Pancreas (tissue), 10 donors: ENCODE measurements at regions not wholly inside any gene's neighbourhood (a gene's known extent, or its start where the extent isn't known, plus 50 kb on each side); places are given as distances from the start of the nearest gene placed in this dataset.

Source experiments
- ATAC-seq, 4 donors: fragments of 200-7000 bp; cut with Tn5 transposase; one replicate each; pipeline versions ENCODE4 v1.8.0 to v1.9.1; 2020; ENCODE audit warnings: mild to moderate bottlenecking in 4 of 4, moderate library complexity in 4 of 4
- DNase-seq, 6 donors: peaks; one replicate each; pipeline ENCODE4 v3.0.0-alpha.2; 2020
- FAIRE-seq: peaks from 2 replicates; lab custom pipeline; 2012; peaks lifted over from hg19 to GRCh38; lab: Jason Lieb, UNC
- H3K27ac ChIP-seq, 4 donors: fragments of 200-600 bp; sonication (generic); 1 replicate in 3 of 4; 2 replicates in 1 of 4; pipeline versions ENCODE4 v1.5.0 to v1.8.0; 2020
- H3K27me3 ChIP-seq, 4 donors: fragments of 200-600 bp; one replicate each; pipeline ENCODE4 v1.8.0; 2021
- H3K36me3 ChIP-seq, 3 donors: fragments of 200-600 bp; sonication (generic) in 1 of 3; one replicate each; pipeline versions ENCODE4 v1.5.0 to v1.8.0; 2020 to 2021
- H3K4me1 ChIP-seq, 3 donors: fragments of 200-600 bp; one replicate each; pipeline ENCODE4 v1.8.0; 2021
- H3K4me3 ChIP-seq, 4 donors: fragments of 200-600 bp; sonication (generic) in 2 of 4; one replicate each; pipeline versions ENCODE4 v1.5.0 to v1.8.0; 2020 to 2021
- H3K9me3 ChIP-seq, 4 donors: fragments of 200-600 bp; one replicate each; pipeline ENCODE4 v1.8.0; 2021
- CTCF ChIP-seq, 4 donors: fragments of 200-600 bp; sonication (generic) in 3 of 4; IDR thresholded peaks; one replicate each; pipeline versions ENCODE4 v1.5.0 to v1.8.0; 2021; ENCODE audit warnings: antibody characterized with exemption in 4 of 4
- WGBS, 2 donors: extraction: QIAGEN DNeasy Blood & Tissue Kit; methylation state at CpG; one replicate each; pipeline ENCODE4 v1.1.7; 2013; 5-methylcytosine and 5-hydroxymethylcytosine counted together
- intact Hi-C, 3 donors: fragments of 100-400 bp; cut with DNase I; formaldehyde crosslinking; loops; one replicate each; pipeline versions ENCODE4 v1.11.1 to v1.14.2; 2022
- donor health status: healthy with polysubstance abuse.
- donor health status: DM: no; HTN: no; CAD: no; lungs with moderate emphysema.
- donor health status: DM: no; HTN: no; CAD: no.
- donor health status: control.
- donor health status: control.
- donor health status: Bipolar disorder and iron deficiency.
- donor health status: DM: yes; HTN: yes; CAD: no.
- donor health status: DM: no; HTN: no; CAD: no.
- donor health status: DM: no; HTN: no; CAD: no.
- donor health status: DM: yes; HTN: yes; CAD: no.

DNA sequence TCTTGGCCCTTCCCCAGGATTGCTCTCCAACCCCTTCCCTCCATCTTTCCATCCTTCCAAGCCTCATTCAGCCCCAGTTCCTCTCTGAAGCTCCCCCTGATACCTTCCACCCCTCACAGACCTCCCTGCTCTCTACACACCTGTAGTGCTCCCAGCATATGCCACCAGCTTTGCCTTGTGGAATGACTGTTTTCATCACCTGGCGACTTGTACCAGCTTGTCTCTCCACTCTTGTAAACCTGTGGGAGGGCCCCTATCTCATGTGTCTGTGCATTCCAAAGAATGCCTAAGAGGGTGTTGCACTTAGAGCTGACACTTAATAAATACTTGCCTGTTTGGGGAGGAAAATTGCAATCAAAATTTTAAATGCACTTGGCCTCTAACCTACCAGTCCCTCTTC lies 198.7 kb downstream of the BCL11A start:
- H3K4me1 ChIP-seq: no peaks in the 10 kb centered on the region
- intact Hi-C loops: no loop called here
- no peak for FAIRE-seq
- H3K4me3 ChIP-seq: no peak overlapping the region
- DNase-seq: no peak
- no peak for TF ChIP-seq CTCF (IDR thresholded peaks at IDR 0.05)
- H3K27ac ChIP-seq: no peak overlapping the region
- 33 to 36% methylated on average over 1 of the region's 1 CpG for WGBS, 2 donors
- no peaks in the 10 kb centered on the region for H3K27me3 ChIP-seq
- no peaks in the 10 kb centered on the region for H3K9me3 ChIP-seq
- H3K36me3 ChIP-seq: no peaks in the 10 kb centered on the region
- ATAC-seq: peak in 1 of 4 donors; percentile 28

DNA sequence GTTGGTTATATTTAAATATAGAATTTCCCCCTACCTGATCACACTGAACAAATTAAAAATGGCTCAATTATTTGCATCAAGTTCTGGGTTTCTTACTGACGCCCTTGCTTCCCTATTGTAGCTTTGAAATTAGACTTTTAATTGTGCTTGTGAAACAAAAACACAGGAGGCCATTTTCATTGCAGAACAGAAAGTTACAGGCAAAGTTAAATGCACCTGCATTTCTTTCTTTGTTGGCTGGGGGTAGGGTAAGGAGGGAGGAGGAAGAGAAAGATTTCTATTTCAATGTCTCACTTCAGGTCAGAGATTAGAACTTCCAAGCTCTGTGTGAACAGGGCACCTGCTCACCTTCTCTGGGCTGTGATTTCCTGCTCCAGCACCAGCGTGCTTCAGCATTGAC lies 199.6 kb downstream of the BCL11A start:
- H3K4me1 ChIP-seq: no peaks in the 10 kb centered on the region
- no peaks in the 10 kb centered on the region for H3K9me3 ChIP-seq
- WGBS, 2 donors: 52 to 59% methylated on average over 2 of the region's 2 CpGs
- TF ChIP-seq CTCF (IDR thresholded peaks at IDR 0.05): no peak
- ATAC-seq (peak in 3 of 4 donors; percentile 39 to 56 (median 51)), FAIRE-seq (no peak), DNase-seq (no peak)
- no peaks in the 10 kb centered on the region for H3K36me3 ChIP-seq
- intact Hi-C loops: no loop called here
- H3K27ac ChIP-seq: no peak overlapping the region
- no peaks in the 10 kb centered on the region for H3K27me3 ChIP-seq
- no peak overlapping the region for H3K4me3 ChIP-seq

DNA sequence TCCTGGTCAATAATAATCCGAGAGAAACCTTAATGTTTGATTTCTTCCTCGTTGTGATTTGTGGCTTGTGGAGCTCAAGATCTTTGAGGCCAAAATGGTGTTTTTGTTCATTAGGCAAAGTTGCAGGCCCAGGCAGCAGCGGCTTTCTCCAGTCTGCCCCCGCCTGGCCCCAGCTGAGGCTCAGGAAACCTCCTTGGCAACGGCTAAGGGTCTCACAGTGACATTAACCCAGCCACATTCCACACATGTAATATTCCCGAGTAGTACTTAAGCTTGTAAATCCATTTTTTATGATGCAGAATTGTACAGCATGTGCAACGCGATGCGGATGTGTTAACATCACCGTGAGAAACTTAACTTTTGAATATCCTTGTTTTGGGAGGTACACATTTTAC lies 200.1 kb downstream of the BCL11A start:
- intact Hi-C loops: no loop called here
- no peak for DNase-seq
- Histone ChIP-seq H3K9me3 (no peaks in the 10 kb centered on the region), H3K36me3 (no peaks in the 10 kb centered on the region), H3K4me1 (no peaks in the 10 kb centered on the region), H3K4me3 (no peak overlapping the region), H3K27me3 (no peaks in the 10 kb centered on the region), H3K27ac (no peak overlapping the region)
- 73 to 76% methylated on average over 10 of the region's 10 CpGs for WGBS, 2 donors
- no peak for ATAC-seq
- FAIRE-seq: no peak
- no peak for TF ChIP-seq CTCF (IDR thresholded peaks at IDR 0.05)

GRCh38 chr2:60352491-60353405 lies 200.7 kb downstream of the BCL11A start:
- intact Hi-C loops: no loop called here
- TF ChIP-seq CTCF (IDR thresholded peaks at IDR 0.05): no peak
- H3K4me3 ChIP-seq: no peak overlapping the region
- H3K27ac ChIP-seq: no peak overlapping the region
- DNase-seq (no peak), FAIRE-seq (no peak), ATAC-seq (peak in 1 of 4 donors; percentile 52)
- no peaks in the 10 kb centered on the region for H3K4me1 ChIP-seq
- WGBS, 2 donors: 80 to 82% methylated on average over 20 of the region's 20 CpGs
- H3K27me3 ChIP-seq: no peaks in the 10 kb centered on the region
- no peaks in the 10 kb centered on the region for H3K9me3 ChIP-seq
- no peaks in the 10 kb centered on the region for H3K36me3 ChIP-seq

- FAIRE-seq: no peak
- H3K27ac ChIP-seq: no peak overlapping the region
- no peaks in the 10 kb centered on the region for H3K27me3 ChIP-seq
- no peak for DNase-seq
- no peak overlapping the region for H3K4me3 ChIP-seq
- H3K4me1 ChIP-seq: no peaks in the 10 kb centered on the region
- intact Hi-C loops: no loop called here
- ATAC-seq: no peak
- H3K9me3 ChIP-seq: no peaks in the 10 kb centered on the region
- TF ChIP-seq CTCF (IDR thresholded peaks at IDR 0.05): no peak
- 90 to 95% methylated on average over 8 of the region's 8 CpGs for WGBS, 2 donors
- H3K36me3 ChIP-seq: no peaks in the 10 kb centered on the region
Observed at GRCh38 chr2:60351802-60352201, 201.7 kb downstream of the BCL11A start.
